SK-N-SH (cell line): ENCODE measurements at regions not wholly inside any gene's neighbourhood (a gene's known extent, or its start where the extent isn't known, plus 50 kb on each side); places are given as distances from the start of the nearest gene placed in this dataset.

Source experiments
- CHD2 ChIP-seq: fragments of 150-350 bp; IDR thresholded peaks from 2 replicates; pipeline ENCODE4 v1.6.1; 2018; ENCODE audit warnings: low read length; ENCODE audit not compliant: partially characterized antibody
- CTCF ChIP-seq: fragments of 200-600 bp; sonication (generic); IDR thresholded peaks from 2 replicates; pipeline ENCODE4 v1.6.1; 2017; ENCODE audit warnings: antibody characterized with exemption, mild to moderate bottlenecking, moderate library complexity
- EP300 ChIP-seq, 2 experiments: IDR thresholded peaks; 2 replicates each; pipeline versions ENCODE4 v1.4.0 to v1.6.1; 2012; ENCODE audit warnings: borderline replicate concordance in 1 of 2, low read depth in 1 of 2, low read length in 1 of 2
- EZH2phosphoT487 ChIP-seq: fragments of 200-600 bp; sonication (generic); IDR thresholded peaks from 2 replicates; pipeline ENCODE4 v1.6.1; 2017; ENCODE audit warnings: low read depth, mixed run types, mild to moderate bottlenecking, antibody characterized with exemption, moderate library complexity, borderline replicate concordance
- FOXJ3 ChIP-seq: sonication (generic); formaldehyde crosslinking; IDR thresholded peaks from 2 replicates; pipeline ENCODE4 v1.5.1; 2020; ENCODE audit warnings: mild to moderate bottlenecking, missing genetic modification reagents
- MXI1 ChIP-seq: IDR thresholded peaks from 2 replicates; pipeline ENCODE4 v1.6.1; 2012; ENCODE audit warnings: mild to moderate bottlenecking, low read depth, low read length, improper control_type of control experiment

- TF ChIP-seq FOXJ3 (CRISPR knock-in tag) (no peak), CHD2 (no peak), EP300 (IDR thresholded peaks at IDR 0.05; ENCODE audit: borderline replicate concordance in 1 of 2, low read depth in 1 of 2, low read length in 1 of 2) (no peak), EZH2phosphoT487 (no peak), CTCF (no peak), MXI1 (no peak)
Observed at GRCh38 chr2:66661253-66662173, 226.6 kb downstream of the MEIS1 start.
